Stimulated activated CD8-positive, alpha-beta memory T cell treated with anti-CD3 and anti-CD28 coated beads, Interleukin-12 subunit alpha, Interleukin-12 subunit beta, amount 100 ng/mL, for 4 hours (primary cell): ENCODE measurements at regions not wholly inside any gene's neighbourhood (a gene's known extent, or its start where the extent isn't known, plus 50 kb on each side); places are given as distances from the start of the nearest gene placed in this dataset.
"Not testable (repeated sequence)": the region's sequence is repeated elsewhere in the genome, so short reads cannot be mapped to it uniquely, and the experiment has no call there.

Source experiments
- DNase-seq: peaks from one replicate; pipeline ENCODE4 v3.0.0-alpha.2; 2020; ENCODE audit warnings: low read depth

DNA sequence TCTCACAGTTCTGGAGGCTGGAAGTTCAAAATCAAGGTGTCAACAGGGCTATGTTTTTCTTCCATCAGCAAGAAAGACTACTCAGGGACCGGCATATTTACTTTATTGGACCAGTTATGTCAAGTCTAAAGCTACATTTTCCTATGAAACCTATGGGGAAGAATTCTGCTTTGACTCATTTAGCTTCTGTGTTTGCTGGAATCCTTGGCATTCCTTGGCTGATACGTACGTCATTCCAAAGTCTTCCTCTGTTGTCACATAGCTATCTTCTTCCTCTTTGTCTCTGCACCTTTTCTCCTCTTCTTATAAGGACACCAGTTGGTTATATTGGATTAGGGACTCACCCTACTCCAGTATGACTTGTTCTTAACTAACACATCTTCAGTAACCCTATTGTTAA, 137.4 kb upstream of the FBXO11 start:
- DNase-seq: no peak

GRCh38 chr2:48045613-48046012, 139.3 kb upstream of the FBXO11 start:
- no peak for DNase-seq

- no peak for DNase-seq
Observed at GRCh38 chr2:48048476-48049171, 142.3 kb upstream of the FBXO11 start.

DNA sequence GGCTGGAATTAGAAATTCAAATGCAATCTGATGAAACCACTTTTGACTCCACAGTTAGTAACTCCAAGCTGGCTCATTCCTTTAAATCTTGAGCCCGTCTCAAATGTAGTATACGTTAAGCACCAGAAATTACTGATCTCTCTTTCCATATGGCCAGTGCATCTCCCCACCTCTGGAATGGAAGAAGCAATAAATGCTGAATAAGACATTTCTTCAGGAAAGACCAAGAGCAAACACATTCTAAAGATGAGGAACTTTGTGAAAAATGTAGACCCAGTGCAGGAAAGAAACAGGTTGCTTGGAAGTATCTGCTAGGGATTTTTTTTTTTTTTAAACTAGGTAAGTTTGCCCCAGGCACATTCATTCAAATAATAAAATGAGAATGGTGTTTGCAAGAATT, 143.1 kb upstream of the FBXO11 start:
- no peak for DNase-seq

DNA sequence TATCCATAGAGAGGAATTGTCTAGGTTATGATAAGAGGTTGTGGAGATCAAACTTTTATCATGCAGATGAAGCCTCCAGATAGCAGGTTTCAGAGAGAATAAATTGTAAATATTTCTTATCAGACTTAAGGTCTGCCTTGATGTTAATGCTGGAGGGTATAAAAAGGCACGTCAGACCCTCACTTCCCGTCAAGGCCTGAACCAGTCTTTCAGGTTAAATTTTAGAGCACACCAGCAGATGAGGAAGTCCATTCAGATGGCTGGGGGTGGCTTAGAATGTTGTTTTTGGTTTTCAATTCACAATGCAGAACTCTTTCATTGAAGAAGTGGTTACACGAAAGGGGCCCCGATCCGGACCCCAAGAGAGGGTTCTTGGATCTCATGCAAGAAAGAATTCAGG, 144.4 kb upstream of the FBXO11 start:
- no peak for DNase-seq

- no peak for DNase-seq
Observed at GRCh38 chr2:48059975-48060374, 153.7 kb upstream of the FBXO11 start.

GRCh38 chr2:48061656-48062055, 155.4 kb upstream of the FBXO11 start:
- DNase-seq: not testable (repeated sequence)

- no peak for DNase-seq
Observed at GRCh38 chr2:48065096-48065495, 158.8 kb upstream of the FBXO11 start.

DNA sequence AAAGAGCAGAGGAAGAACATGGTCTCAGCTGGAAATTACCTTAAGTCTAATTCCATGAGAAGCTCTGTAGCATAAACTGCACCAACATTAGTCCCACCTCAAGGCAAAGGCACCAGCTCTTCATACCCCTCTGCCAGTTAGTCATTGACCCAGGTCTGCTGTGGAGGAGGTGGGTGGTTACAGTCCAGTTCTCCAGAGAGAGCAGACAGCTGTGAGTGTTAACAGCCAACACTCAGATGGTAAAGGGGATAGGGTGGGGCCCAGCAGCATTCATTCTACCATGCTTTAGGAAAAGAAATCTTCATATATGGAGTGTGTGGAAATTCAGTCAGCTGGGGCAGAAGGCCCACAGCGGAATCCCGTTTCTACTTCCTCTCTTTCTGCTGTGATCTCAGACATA, 159.7 kb upstream of the FBXO11 start:
- DNase-seq: no peak

DNA sequence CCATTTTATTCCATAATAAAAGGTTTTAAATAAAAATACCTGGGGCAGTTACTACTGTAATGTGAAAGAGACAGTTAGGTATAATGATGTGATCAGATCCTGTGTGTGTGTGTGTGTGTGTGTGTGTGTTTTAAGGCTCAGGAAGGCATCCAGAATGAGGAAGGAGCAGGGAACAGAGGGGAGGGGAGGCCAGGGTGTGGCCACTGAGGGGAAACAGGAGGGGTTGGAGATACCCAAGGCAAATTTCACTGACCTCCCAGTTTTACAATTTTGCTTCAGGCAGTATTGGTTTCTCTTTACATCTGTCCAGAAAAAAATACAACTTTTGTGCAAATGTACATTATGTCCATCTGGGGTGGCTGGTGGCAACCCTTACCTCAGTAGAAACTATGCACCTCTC, 163.5 kb upstream of the FBXO11 start:
- DNase-seq: no peak

DNA sequence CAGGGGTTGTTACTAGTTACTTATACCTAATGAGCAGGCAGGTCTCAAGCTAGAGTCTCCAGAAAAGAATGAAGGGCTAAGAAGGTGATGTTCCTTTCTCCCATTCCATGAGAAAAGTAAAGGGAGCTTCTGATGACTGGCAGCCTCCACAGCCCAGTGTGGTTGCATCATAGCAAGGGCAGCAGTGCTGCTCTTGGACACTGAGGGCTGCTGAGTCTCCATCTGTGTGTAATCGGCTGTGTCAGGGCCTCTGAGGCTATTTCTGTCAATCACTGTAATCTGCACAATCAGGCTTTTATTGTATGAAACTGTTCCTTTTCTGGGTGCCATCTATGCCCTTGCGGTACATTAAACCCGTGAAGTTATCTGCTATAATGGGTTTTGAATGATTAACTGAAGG, 164.1 kb upstream of the FBXO11 start:
- DNase-seq: no peak

- no peak for DNase-seq
Observed at GRCh38 chr2:48072583-48072982, 166.3 kb upstream of the FBXO11 start.

DNA sequence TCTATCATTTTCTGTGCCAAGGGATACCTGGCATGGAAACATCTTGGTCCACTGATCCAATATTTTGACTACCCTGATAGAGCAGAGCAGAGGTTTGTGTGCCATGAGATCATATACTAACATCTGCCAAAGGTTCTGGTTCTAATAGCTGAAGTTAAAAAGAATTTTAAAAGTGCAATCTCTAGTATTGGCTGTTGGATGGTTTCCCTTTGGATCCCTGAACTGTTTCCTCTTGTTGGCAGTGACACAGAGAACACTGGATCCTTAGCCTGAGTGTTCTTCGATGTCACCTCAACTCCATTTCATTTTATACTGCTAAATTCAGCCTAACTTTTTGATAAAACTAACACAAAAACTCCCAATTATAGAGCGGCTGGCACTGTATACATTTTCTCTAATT, 169.3 kb upstream of the FBXO11 start:
- no peak for DNase-seq

DNA sequence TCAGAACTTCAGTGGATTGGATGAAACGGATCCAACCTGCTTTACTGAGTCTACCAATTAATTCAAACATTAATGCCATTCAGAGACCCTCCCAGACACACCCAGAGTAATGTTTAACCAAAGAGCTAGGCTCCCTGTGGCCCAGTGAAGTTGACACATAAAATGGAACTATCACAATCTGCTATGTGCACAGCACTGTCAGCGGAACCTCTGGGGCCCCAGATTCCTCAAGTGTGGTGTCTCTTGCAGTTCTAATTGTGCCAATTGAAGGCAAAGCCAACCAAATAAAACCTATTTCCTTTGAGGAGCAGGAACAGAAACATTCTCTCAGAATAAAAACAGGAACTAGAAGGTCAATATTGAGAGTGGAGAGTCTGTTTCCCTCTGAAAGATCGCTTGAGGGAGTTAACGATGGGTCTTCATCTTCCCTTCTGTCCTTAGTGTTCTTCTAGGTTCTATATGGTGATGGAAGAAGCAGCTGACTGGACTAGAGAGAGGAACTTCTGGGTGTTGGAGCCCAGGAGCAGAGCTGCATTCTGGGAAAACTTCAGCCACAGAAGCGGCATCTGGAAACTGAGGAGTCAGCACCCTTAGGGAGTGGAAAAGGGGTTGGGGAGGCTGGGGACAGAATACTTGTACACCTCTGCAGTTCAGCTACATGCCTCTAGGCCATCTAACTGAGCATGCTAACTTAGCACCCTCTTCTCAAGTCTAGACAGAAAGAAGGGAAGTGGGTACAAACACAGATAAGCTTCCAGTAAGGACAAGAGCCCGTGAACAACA, 174.4 kb upstream of the FBXO11 start:
- no peak for DNase-seq

DNA sequence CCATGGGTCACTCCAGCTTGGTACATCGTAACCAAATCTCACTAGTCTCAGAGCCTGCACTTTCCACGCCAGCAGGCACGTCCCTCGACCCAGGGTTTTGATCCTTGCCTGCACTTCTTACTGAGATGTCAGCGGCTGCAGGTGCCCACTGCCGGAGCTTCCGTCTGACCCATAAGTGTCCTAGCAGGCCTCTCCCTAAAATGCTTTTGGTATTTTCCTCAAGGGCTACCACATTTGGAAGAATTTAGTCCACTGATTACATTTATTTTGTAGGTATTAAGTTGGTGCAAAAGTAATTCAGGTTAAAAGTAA, 175.0 kb upstream of the FBXO11 start:
- no peak for DNase-seq

DNA sequence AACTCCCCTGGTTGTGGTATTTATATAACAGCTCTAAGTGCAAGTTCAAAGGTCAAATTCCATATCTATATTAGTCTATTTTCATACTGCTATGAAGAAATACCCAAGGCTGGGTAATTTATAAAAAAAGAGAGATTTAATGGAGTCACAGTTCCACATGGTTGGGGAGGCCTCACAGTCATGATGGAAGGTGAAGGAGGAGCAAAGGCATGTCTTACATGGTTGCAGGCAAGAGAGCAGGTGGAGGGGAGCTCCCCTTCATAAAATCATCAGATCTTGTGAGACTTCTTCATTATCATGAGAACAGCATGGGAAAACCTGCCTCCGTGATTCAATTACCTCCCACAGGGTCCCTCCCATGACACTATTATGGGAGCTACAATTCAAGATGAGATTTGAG, 179.6 kb upstream of the FBXO11 start:
- DNase-seq: no peak

- DNase-seq: no peak
Observed at GRCh38 chr2:48088994-48089393, 182.7 kb upstream of the FBXO11 start.

- DNase-seq: no peak
Observed at GRCh38 chr2:48089644-48090043, 183.3 kb upstream of the FBXO11 start.

- no peak for DNase-seq
Observed at GRCh38 chr2:48092846-48093803, 186.8 kb upstream of the FBXO11 start.

- not testable (repeated sequence) for DNase-seq
Observed at GRCh38 chr2:48096765-48097164, 190.5 kb upstream of the FBXO11 start.

GRCh38 chr2:48098539-48098938, 192.2 kb upstream of the FBXO11 start:
- no peak for DNase-seq

DNA sequence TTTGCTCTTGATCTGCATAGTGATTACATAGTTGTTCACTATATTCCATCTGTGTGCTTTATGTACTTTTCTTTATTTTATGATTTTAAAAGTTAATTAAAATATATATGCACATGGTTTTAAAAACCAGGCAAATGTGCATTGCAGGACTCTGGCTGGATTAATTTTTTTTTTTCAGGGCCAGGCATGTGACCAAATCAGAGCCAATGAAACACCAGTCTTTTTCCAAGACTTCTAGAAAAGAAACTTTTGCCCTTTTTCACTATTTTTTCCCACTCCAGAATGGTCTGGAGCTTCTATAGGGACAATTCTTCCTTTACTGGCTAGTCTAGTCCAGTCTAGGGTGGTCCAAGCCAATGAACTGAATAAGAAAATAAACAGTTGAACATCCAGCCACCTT, 198.1 kb upstream of the FBXO11 start:
- DNase-seq: no peak

DNA sequence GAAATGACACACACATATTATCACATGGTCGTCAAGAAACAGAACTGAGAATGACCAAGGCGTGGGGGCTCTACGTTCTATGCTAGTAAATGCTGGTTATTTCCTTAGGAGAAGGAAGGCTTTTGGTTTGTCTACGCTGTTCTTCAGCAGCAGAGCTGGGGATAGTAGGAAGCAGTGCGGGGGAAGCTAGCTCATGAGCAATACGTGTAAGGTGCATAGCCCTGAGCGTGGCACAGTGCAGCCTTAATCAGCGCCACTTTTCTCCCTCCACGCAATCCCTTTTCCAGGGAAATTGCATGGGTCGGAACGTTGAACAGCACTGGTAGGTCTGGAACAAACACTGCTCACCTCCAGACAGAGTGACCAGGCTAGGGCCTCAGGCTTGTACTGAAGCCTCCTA, 199.6 kb upstream of the FBXO11 start:
- DNase-seq: no peak
